ENCODE measurements at regions not wholly inside any gene's neighbourhood (a gene's known extent, or its start where the extent isn't known, plus 50 kb on each side); places are given as distances from the start of the nearest gene placed in this dataset.

DNA sequence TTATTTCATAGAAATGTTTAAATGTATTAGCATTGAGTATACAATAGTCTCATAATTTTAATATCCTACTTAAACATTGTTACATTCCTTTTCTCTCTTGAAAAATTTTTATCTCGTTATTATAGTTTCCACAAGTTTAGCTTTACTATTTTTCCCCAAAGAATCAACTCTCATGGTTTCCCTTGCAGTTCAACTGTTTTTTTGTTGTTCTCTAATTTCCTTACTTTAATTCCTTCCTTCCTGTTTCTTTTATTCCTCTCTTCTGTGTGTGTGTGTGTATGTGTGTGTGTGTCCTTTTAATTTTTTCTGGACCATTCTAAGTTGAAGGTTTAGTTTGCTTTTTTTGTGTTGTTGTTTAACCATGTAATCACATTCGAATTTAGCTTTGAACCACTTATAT lies 171.1 kb downstream of the GASK1B start:
- H3K9me3 ChIP-seq: no peaks in the 10 kb centered on the region
- peaks cover 0 to 52% (median 35%) of the 10 kb centered on the region in 9 donors for H3K4me1 ChIP-seq
- no peak for DNase-seq
- ATAC-seq: no peak
- no peaks in the 10 kb centered on the region for H3K27me3 ChIP-seq
- intact Hi-C loops (cut with DNase I): no loop called here
- TF ChIP-seq, protein P1, sequence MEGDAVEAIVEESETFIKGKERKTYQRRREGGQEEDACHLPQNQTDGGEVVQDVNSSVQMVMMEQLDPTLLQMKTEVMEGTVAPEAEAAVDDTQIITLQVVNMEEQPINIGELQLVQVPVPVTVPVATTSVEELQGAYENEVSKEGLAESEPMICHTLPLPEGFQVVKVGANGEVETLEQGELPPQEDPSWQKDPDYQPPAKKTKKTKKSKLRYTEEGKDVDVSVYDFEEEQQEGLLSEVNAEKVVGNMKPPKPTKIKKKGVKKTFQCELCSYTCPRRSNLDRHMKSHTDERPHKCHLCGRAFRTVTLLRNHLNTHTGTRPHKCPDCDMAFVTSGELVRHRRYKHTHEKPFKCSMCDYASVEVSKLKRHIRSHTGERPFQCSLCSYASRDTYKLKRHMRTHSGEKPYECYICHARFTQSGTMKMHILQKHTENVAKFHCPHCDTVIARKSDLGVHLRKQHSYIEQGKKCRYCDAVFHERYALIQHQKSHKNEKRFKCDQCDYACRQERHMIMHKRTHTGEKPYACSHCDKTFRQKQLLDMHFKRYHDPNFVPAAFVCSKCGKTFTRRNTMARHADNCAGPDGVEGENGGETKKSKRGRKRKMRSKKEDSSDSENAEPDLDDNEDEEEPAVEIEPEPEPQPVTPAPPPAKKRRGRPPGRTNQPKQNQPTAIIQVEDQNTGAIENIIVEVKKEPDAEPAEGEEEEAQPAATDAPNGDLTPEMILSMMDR (IDR thresholded peaks at IDR 0.05): no peak
- no peaks in the 10 kb centered on the region for H3K36me3 ChIP-seq
- no peak overlapping the region for H3K27ac ChIP-seq
- WGBS, 2 donors: 73 to 76% methylated on average over 2 of the region's 2 CpGs
- no peak overlapping the region for H3K4me3 ChIP-seq

DNA sequence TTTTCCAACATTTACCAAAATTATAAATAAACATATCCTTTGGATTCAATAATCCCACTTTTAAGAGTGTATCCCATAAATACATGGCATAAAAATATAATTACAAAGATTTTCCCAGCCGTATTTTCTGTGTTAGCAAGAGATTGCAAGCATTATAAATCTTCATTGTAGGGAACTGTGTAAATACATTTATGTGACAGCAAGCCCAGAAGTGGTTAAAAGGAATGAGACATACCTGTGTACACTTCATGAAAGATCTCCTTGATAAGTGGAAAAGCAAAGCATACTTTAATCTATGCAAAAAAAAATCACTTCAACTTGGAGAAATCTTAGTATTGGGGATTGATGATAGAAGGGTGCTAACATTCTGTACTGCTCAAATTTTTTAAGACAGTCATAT lies 173.1 kb downstream of the GASK1B start:
- no peak overlapping the region for H3K4me3 ChIP-seq
- H3K9me3 ChIP-seq: no peaks in the 10 kb centered on the region
- no peak overlapping the region for H3K27ac ChIP-seq
- TF ChIP-seq, protein P1 (IDR thresholded peaks at IDR 0.05): no peak
- ATAC-seq: no peak
- H3K4me1 ChIP-seq: peaks cover 0 to 52% (median 23%) of the 10 kb centered on the region in 9 donors
- intact Hi-C loops (cut with DNase I): loop anchor here in 5 of 10 donors (2.0 to 10.0 kb wide), 4 partner anchors 251 to 625 kb away; no protein-coding TSS in a partner anchor
- no peaks in the 10 kb centered on the region for H3K27me3 ChIP-seq
- H3K36me3 ChIP-seq: no peaks in the 10 kb centered on the region
- no peak for DNase-seq
- 93% methylated on average over 1 of the region's 1 CpG for WGBS, 2 donors

DNA sequence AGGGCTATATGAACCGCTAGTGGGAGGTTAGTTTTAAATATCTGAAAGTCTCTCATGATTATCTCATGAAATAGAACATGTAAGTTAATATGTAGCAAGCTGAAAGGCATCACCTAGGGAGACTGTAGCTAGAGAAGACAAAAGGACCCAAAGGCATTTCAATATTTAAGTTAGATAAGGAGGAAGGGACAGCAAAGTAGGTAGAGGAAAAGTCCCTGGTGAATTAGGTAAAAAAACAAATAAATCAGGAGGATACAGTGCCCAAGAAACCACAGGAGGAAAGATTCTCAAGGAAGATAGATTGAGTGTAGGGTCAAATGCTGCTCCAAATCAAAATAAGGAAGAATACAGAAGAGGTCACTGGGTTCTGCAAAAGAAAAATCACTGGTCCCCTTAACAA lies 175.5 kb downstream of the GASK1B start:
- ATAC-seq: no peak
- intact Hi-C loops (cut with DNase I): loop anchor here in 4 of 10 donors (10.0 kb wide), 3 partner anchors 258 to 628 kb away; no protein-coding TSS in a partner anchor
- H3K36me3 ChIP-seq: no peaks in the 10 kb centered on the region
- peaks cover 0 to 40% (median 12%) of the 10 kb centered on the region in 9 donors for H3K4me1 ChIP-seq
- WGBS, 2 donors: 95 to 100% methylated on average over 1 of the region's 1 CpG
- H3K9me3 ChIP-seq: no peaks in the 10 kb centered on the region
- TF ChIP-seq, protein P1 (IDR thresholded peaks at IDR 0.05): no peak
- no peak overlapping the region for H3K4me3 ChIP-seq
- no peak for DNase-seq
- no peaks in the 10 kb centered on the region for H3K27me3 ChIP-seq
- H3K27ac ChIP-seq: no peak overlapping the region

DNA sequence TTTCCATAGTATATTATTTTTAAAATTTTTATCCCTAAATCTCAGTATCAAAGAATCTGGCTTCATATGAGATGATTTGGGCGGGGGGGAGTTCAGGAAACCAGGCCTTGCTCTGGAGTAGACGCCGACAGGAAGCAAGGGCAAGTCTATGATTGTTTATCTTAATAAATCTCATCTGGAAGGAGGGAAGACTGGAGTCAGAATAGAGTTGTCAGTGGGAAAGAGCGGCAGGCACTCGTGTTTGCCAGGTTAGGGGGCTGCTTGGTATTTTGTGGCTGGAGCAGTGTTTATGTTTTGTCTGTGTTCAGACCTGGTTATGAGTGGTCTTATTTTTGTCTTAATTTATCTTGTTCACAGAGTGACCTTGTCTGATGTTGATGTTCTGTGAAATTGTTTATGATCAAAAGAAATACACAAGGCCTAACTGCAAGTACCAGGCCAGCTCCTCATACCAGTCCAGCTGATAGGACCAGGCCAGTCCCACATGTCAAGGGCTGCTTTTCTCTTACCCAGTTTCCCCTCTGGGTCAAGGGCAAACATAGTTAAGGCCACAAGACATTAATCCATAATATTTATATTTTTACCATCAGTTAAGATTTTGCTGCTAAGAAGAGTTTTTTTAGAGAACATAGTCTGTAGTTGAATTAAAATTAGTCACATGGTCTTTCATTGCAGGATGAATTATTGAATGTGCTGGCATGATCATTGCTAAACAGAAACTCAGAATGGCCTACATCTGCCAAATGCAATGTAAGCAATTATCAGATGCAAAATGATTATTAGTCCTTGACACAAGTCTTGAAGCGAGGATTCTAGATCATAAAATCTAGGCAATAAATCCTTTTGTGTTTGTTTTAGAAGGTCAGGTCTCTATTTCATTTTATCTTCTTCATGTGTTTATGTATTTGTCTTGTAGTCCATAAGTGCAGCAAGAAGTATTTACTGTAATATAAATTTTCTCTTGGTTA lies 176.5 kb downstream of the GASK1B start:
- peaks cover 0 to 33% (median 12%) of the 10 kb centered on the region in 9 donors for H3K4me1 ChIP-seq
- WGBS, 2 donors: 55 to 63% methylated on average over 6 of the region's 6 CpGs
- peak overlapping the region in 3 of 10 donors; percentile 35 to 48 (median 42) for H3K27ac ChIP-seq
- ATAC-seq: no peak
- intact Hi-C loops (cut with DNase I): loop anchor here in 4 of 10 donors (10.0 kb wide), 3 partner anchors 258 to 628 kb away; no protein-coding TSS in a partner anchor
- no peaks in the 10 kb centered on the region for H3K36me3 ChIP-seq
- H3K9me3 ChIP-seq: no peaks in the 10 kb centered on the region
- no peaks in the 10 kb centered on the region for H3K27me3 ChIP-seq
- DNase-seq: no peak
- TF ChIP-seq, protein P1 (IDR thresholded peaks at IDR 0.05): no peak
- H3K4me3 ChIP-seq: no peak overlapping the region
